ENCODE measurements at regions not wholly inside any gene's neighbourhood (a gene's known extent, or its start where the extent isn't known, plus 50 kb on each side); places are given as distances from the start of the nearest gene placed in this dataset.

DNA sequence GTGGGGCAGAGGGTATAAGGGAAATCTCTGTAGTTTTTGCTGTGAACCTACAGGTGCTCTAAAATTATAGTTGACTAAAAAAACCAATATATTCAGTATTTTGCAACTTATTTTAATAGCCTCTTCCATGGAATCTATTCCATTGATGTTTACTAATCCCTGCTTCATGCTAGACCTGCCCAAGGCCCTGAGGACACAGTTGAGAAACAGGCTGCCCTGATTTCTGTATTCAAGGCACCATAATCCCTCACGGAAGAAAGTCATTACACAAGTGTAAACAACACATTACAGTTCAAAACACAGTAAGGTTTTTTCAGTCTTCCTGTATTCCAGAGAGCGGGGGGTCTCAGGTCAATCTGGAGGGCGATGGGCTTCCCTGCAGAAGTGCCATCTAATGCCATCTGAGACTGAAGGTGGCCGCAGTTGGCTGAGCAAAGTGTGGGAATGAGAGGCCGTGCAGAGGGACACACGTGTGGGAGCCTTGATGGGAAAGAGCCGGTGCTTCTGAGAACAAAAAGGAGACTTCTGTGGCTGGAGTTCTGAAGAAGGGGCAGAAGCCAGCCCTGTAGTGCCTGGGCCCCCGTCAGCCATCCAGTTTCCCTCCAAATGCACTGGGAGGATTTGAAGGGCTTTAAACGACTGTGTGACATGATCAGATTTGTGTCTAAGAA is 146.9 kb downstream of the PTPN20 start:
- Mint-ChIP-seq H3K27ac (no peak overlapping the region), H3K27me3 (ENCODE audit: low read depth) (peaks cover 22% of the 10 kb centered on the region), H3K9me3 (no peaks in the 10 kb centered on the region), H3K4me3 (no peak overlapping the region), H3K4me1 (peaks cover 31% of the 10 kb centered on the region), H3K36me3 (ENCODE audit: low read depth) (no peaks in the 10 kb centered on the region)
- TF ChIP-seq, protein P1, sequence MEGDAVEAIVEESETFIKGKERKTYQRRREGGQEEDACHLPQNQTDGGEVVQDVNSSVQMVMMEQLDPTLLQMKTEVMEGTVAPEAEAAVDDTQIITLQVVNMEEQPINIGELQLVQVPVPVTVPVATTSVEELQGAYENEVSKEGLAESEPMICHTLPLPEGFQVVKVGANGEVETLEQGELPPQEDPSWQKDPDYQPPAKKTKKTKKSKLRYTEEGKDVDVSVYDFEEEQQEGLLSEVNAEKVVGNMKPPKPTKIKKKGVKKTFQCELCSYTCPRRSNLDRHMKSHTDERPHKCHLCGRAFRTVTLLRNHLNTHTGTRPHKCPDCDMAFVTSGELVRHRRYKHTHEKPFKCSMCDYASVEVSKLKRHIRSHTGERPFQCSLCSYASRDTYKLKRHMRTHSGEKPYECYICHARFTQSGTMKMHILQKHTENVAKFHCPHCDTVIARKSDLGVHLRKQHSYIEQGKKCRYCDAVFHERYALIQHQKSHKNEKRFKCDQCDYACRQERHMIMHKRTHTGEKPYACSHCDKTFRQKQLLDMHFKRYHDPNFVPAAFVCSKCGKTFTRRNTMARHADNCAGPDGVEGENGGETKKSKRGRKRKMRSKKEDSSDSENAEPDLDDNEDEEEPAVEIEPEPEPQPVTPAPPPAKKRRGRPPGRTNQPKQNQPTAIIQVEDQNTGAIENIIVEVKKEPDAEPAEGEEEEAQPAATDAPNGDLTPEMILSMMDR (IDR thresholded peaks at IDR 0.05; ENCODE audit: unreplicated experiment in 3 of 3) = no peak

DNA sequence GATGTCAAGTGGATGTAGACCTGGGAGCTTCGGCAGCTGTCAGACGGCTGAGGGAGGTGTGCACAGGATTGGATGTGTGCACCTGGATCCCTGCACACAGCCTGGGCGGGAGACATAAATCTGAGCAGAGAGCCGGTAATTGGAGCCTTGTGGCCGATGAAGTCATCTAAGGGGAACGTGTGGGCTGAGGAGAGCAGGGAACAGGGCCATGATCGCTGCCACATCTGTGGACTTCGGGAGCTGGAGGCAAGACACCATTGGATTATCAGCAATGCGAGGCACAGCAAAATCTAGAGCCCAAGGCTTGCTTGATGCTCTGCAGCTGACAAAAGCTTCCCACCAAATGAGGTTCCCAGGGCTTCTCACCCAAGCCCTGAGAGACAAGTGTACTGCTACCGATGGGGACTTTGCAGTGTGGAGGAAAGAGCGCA is 147.7 kb downstream of the PTPN20 start:
- Mint-ChIP-seq H3K27me3 (ENCODE audit: low read depth) (peaks cover 22% of the 10 kb centered on the region), H3K4me3 (no peak overlapping the region), H3K4me1 (peaks cover 31% of the 10 kb centered on the region), H3K36me3 (ENCODE audit: low read depth) (no peaks in the 10 kb centered on the region), H3K9me3 (no peaks in the 10 kb centered on the region), H3K27ac (peak overlapping the region in 2 of 3 experiments; percentile 26 to 51)
- TF ChIP-seq, protein P1 (IDR thresholded peaks at IDR 0.05; ENCODE audit: unreplicated experiment in 3 of 3) = no peak

DNA sequence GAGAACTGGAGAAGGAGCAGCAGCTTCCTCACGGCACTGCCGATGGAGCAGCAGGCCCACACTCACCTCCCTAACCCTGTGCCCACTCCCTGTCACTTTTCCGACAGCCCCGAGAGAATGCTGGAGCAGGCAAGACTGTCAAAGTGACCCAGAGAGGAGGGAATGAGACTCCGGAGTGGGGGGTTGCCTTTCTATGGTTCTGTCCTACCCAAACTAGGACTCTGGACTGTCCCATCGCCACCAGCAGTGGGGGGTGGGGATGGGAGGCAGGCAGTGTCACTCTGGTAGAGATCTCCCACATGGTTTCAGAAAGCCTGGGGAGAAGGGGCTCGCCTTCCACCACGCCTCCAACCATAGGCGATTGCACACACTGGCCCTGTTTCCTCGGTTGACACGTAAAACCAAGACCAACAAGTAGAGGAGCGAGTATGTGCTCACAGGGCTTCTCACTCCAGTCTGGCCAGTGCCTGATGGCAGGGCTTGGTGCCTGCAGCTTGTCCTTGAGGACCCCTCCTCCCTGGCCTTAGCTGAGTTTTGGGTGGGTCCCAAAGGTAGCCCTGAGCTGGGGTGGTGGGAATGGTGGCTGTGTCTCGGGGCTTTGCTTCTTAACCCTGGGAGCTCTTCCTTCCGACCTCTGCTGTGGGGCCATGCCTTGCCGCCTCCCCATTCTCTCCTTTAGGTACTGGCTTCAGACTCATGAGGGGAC is 148.5 kb downstream of the PTPN20 start:
- no peak overlapping the region for H3K27ac Mint-ChIP-seq
- H3K4me1 Mint-ChIP-seq = peaks cover 31% of the 10 kb centered on the region
- no peaks in the 10 kb centered on the region for H3K9me3 Mint-ChIP-seq
- H3K36me3 Mint-ChIP-seq (ENCODE audit: low read depth) = no peaks in the 10 kb centered on the region
- peaks cover 22% of the 10 kb centered on the region for H3K27me3 Mint-ChIP-seq (ENCODE audit: low read depth)
- TF ChIP-seq, protein P1 (IDR thresholded peaks at IDR 0.05; ENCODE audit: unreplicated experiment in 3 of 3) = no peak
- H3K4me3 Mint-ChIP-seq = no peak overlapping the region

DNA sequence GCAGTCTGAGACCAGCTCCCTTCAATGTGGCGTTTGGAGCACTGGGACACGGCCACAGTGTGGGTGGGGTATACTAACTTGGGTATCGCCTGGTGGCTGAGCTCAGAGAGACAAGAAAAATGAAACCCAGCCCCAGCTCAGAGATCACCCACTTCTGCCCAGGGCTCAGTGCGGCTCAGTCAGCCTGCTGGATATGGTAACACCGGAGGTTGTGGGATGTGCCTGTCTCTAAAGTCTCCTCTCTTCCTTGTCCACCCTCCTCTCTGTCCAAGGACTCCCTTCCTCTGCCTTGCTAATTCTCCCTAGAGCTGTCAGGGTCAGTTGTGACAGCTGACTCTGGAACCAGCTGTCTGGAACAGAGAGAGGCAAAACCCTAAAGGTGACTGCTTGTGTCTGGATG is 149.1 kb downstream of the PTPN20 start:
- Mint-ChIP-seq H3K4me1 (peaks cover 31% of the 10 kb centered on the region), H3K4me3 (no peak overlapping the region), H3K36me3 (ENCODE audit: low read depth) (no peaks in the 10 kb centered on the region), H3K9me3 (no peaks in the 10 kb centered on the region), H3K27me3 (ENCODE audit: low read depth) (peaks cover 22% of the 10 kb centered on the region), H3K27ac (no peak overlapping the region)
- TF ChIP-seq, protein P1 (IDR thresholded peaks at IDR 0.05; ENCODE audit: unreplicated experiment in 3 of 3) = no peak

DNA sequence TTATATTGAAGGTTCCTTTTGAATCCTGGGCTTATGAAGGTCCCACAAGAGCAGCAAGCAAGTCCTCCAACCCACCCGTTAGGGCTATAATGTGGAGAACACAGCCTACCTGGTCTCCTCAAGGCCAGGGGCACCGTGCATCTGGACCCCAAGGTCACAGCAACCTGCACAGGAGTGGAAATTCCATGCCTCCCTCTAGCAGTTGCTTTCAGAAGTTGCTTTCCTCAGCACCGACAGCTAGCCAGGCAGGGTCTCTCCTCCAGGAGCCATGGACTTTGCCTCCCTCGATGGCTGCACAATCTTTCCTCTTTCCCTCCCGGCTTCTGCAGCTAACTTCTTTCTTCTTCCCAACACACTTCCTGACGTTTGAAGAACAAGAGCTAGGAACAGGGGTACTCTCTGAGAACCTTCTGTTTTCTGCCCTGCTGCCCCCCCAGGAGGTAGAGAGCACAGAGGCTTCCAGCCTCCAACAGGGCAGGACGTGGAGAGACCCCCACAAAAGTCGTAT is 149.8 kb downstream of the PTPN20 start:
- TF ChIP-seq, protein P1 (IDR thresholded peaks at IDR 0.05; ENCODE audit: unreplicated experiment in 3 of 3) = no peak
- H3K27ac Mint-ChIP-seq = no peak overlapping the region
- H3K27me3 Mint-ChIP-seq (ENCODE audit: low read depth) = peaks cover 22% of the 10 kb centered on the region
- peaks cover 31% of the 10 kb centered on the region for H3K4me1 Mint-ChIP-seq
- H3K9me3 Mint-ChIP-seq = no peaks in the 10 kb centered on the region
- no peaks in the 10 kb centered on the region for H3K36me3 Mint-ChIP-seq (ENCODE audit: low read depth)
- no peak overlapping the region for H3K4me3 Mint-ChIP-seq
